ENCODE measurements at regions not wholly inside any gene's neighbourhood (a gene's known extent, or its start where the extent isn't known, plus 50 kb on each side); places are given as distances from the start of the nearest gene placed in this dataset.

DNA sequence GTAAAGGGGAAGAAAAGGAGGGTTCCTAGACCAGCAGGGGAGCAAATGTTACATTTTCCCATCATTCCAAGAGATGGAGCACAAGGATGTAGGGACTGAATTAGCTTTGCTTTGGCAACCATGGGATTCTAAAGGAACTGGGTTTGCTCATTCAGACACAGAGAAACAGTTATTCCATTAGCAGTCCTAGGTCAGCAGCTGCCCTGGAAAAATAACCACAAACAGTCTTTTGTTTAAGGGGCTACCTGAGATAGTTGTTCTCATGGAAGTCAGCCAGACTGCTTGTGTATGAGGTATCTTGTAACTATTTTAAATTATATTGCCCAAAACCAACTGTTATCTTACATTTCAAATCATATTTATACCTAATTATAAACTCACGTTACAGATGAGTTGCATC, 58.4 kb upstream of the VCAM1 start:
- TF ChIP-seq POLR2A (IDR thresholded peaks at IDR 0.05): no peak
- TF ChIP-seq, protein P1, sequence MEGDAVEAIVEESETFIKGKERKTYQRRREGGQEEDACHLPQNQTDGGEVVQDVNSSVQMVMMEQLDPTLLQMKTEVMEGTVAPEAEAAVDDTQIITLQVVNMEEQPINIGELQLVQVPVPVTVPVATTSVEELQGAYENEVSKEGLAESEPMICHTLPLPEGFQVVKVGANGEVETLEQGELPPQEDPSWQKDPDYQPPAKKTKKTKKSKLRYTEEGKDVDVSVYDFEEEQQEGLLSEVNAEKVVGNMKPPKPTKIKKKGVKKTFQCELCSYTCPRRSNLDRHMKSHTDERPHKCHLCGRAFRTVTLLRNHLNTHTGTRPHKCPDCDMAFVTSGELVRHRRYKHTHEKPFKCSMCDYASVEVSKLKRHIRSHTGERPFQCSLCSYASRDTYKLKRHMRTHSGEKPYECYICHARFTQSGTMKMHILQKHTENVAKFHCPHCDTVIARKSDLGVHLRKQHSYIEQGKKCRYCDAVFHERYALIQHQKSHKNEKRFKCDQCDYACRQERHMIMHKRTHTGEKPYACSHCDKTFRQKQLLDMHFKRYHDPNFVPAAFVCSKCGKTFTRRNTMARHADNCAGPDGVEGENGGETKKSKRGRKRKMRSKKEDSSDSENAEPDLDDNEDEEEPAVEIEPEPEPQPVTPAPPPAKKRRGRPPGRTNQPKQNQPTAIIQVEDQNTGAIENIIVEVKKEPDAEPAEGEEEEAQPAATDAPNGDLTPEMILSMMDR (IDR thresholded peaks at IDR 0.05): no peak
